Mammary epithelial cell (primary cell): ENCODE measurements at regions not wholly inside any gene's neighbourhood (a gene's known extent, or its start where the extent isn't known, plus 50 kb on each side); places are given as distances from the start of the nearest gene placed in this dataset.

ENCODE experiments used
- EZH2 ChIP-seq: IDR thresholded peaks from 2 replicates; pipeline ENCODE4 v1.6.1; 2012; ENCODE audit warnings: low read length, inconsistent platforms, borderline replicate concordance
- TF ChIP-seq, protein P1 (sequence below), 2 donors: IDR thresholded peaks in 1 of 2; conservative IDR thresholded peaks in 1 of 2; 2 replicates each; pipeline ENCODE4 v1.5.1; 2011 to 2012; ENCODE audit warnings: inconsistent platforms in 2 of 2, low read length in 2 of 2, mild to moderate bottlenecking in 2 of 2, control low read depth in 1 of 2, low read depth in 1 of 2; ENCODE audit not compliant: insufficient read depth in 1 of 2; ENCODE audit errors: extremely low read depth in 1 of 2

DNA sequence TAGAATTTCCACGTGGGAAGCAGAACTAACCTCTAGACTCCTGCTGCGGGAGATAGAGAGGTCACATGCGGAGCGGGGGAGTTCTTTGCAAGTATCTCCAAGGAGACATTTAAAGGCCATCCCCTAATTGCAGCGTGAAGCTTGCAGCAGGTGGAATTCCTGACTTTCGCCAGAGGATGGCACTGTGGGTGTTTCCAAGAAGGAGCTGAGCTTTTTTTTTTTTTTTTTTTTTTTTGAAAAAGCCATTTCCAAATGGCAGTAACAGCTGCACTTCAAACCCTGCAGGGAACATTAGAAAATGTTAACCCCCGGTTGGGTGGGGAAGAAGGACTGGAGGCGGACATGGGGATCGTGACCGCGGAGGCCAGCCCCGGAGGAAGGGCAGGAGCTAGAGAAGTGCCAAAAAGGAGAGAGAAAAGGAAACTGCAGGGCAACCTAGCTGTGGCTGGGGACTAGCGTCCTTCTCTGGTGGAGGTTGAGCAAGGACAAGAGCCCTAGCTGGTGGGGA is 487.7 kb downstream of the TYW1 start:
- TF ChIP-seq, protein P1, sequence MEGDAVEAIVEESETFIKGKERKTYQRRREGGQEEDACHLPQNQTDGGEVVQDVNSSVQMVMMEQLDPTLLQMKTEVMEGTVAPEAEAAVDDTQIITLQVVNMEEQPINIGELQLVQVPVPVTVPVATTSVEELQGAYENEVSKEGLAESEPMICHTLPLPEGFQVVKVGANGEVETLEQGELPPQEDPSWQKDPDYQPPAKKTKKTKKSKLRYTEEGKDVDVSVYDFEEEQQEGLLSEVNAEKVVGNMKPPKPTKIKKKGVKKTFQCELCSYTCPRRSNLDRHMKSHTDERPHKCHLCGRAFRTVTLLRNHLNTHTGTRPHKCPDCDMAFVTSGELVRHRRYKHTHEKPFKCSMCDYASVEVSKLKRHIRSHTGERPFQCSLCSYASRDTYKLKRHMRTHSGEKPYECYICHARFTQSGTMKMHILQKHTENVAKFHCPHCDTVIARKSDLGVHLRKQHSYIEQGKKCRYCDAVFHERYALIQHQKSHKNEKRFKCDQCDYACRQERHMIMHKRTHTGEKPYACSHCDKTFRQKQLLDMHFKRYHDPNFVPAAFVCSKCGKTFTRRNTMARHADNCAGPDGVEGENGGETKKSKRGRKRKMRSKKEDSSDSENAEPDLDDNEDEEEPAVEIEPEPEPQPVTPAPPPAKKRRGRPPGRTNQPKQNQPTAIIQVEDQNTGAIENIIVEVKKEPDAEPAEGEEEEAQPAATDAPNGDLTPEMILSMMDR (conservative IDR thresholded peaks at IDR 0.05 in 1 of 2, IDR thresholded peaks at IDR 0.05 in 1 of 2; ENCODE audit: extremely low read depth in 1 of 2, insufficient read depth in 1 of 2, low read depth in 1 of 2, low read length in 2 of 2), result peak; percentile 44 to 66
- no peak for TF ChIP-seq EZH2
